Fibroblast of pulmonary artery (primary cell): ENCODE measurements at regions not wholly inside any gene's neighbourhood (a gene's known extent, or its start where the extent isn't known, plus 50 kb on each side); places are given as distances from the start of the nearest gene placed in this dataset.

Experiments used
- DNase-seq: peaks from one replicate; pipeline ENCODE4 v3.0.0-alpha.2; 2010; ENCODE audit warnings: low read depth
- H3K4me3 ChIP-seq: replicated peaks from 2 replicates; pipeline ENCODE4 v1.5.1; 2011; ENCODE audit warnings: low read depth, mild to moderate bottlenecking, control low read depth, low read length, moderate library complexity
- TF ChIP-seq, protein P1 (sequence below): IDR thresholded peaks from 2 replicates; pipeline ENCODE4 v1.5.1; 2011; ENCODE audit warnings: mild to moderate bottlenecking, control low read depth, low read length, inconsistent platforms; ENCODE audit errors: missing control alignments

DNA sequence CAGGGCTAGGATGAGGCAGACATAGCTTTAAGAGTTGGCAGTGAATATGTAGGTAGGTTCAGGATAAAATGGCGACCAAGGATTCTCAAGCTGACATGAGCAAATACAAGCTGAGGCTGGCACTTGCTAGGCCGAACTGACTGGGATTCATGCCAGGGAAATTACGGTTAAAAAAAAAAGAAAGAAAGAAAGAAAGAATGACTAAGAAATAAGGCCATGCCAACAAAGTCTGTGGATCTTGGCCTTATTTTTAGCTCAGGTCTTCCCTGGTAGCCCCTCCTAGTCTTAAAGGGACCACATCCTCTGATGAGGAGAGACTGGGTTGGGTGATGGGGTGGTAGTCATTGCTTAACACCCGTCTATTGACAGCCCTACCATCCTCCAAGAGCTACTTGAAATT is 64.4 kb upstream of the KLHL13 start:
- DNase-seq = peak; percentile 32
- TF ChIP-seq, protein P1, sequence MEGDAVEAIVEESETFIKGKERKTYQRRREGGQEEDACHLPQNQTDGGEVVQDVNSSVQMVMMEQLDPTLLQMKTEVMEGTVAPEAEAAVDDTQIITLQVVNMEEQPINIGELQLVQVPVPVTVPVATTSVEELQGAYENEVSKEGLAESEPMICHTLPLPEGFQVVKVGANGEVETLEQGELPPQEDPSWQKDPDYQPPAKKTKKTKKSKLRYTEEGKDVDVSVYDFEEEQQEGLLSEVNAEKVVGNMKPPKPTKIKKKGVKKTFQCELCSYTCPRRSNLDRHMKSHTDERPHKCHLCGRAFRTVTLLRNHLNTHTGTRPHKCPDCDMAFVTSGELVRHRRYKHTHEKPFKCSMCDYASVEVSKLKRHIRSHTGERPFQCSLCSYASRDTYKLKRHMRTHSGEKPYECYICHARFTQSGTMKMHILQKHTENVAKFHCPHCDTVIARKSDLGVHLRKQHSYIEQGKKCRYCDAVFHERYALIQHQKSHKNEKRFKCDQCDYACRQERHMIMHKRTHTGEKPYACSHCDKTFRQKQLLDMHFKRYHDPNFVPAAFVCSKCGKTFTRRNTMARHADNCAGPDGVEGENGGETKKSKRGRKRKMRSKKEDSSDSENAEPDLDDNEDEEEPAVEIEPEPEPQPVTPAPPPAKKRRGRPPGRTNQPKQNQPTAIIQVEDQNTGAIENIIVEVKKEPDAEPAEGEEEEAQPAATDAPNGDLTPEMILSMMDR = no peak

DNA sequence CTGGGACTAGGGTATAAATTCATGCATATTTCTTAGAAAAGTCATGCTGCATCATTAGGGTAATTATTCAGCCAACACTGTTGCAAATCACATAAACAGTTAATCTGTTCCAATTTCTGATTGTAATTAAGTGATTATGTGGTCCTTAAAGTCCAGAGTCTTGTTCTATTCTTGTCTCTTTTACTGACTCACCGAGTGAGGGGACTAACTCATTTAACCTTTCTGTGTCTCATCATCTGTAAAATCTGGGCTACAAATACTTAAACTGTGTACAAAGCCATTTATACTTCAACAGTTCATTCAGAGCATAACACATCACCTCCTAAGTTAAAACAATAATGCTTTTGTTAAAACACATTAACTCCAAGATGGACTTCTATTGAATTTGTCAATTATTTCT is 65.4 kb upstream of the KLHL13 start:
- TF ChIP-seq, protein P1 = no peak
- no peak for DNase-seq
- no peak overlapping the region for H3K4me3 ChIP-seq

More for the DNA sequence above, 64.4 kb upstream of the KLHL13 start:
- H3K4me3 ChIP-seq = no peak overlapping the region

DNA sequence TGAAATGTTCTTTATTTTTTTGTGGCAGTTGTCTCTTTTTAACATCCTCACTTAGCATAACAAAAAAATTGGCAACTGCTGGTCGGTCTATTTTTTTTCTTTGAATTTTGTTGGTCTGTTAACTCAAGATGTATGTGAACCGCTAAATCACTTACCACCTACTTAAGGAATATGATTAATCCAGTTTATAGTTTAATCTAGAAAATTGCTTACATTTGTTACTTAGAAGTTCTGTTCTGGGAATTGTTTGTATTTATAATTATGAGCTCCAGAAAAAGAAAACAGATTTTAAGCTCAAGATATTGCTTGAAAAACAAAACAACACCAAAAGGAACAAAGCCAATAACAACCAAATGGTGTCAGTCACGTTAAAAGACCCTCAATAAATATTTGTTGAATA is 66.1 kb upstream of the KLHL13 start:
- DNase-seq = no peak

DNA sequence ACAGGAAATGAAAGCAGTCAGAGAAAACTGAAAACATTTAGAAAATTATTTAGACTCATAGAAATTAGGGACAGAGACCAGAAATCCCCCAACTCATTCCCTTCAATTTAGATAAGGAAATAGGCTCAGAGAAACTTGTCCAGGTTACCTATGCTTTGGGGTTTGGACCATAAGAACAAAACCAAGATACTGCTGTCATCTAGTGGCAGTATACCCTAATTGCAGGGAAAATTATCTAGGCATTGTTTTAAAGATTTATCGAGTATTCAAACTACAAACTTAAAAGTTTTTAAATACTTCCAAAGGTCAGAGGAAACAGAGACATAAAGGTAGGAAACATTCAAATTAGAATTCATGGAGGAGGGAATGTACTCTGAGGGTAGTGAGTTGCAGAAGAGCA is 67.0 kb upstream of the KLHL13 start:
- TF ChIP-seq, protein P1 = peak; percentile 2
- no peak for DNase-seq
- H3K4me3 ChIP-seq = no peak overlapping the region

More for the DNA sequence above, 66.1 kb upstream of the KLHL13 start:
- H3K4me3 ChIP-seq = no peak overlapping the region
- TF ChIP-seq, protein P1 = no peak

DNA sequence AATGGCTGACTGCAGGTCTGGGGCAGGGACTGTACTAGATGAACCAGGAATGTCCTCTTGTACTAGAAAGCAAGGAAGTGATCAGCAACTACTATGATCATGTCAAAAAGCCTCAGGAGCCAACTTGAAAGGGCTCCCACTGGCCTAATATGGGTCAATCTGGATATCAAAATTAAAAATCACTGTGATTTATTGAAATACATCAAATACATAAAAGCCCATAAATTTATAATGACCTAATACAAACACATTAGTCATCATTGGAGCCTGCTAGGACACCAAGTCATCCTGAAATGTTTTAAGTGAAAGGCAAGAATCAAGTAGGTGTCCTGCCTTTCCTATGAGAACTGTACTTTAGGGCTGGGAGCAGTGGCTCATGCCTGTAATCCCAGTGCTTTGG is 70.5 kb upstream of the KLHL13 start:
- no peak for DNase-seq
- TF ChIP-seq, protein P1 = no peak
- no peak overlapping the region for H3K4me3 ChIP-seq

DNA sequence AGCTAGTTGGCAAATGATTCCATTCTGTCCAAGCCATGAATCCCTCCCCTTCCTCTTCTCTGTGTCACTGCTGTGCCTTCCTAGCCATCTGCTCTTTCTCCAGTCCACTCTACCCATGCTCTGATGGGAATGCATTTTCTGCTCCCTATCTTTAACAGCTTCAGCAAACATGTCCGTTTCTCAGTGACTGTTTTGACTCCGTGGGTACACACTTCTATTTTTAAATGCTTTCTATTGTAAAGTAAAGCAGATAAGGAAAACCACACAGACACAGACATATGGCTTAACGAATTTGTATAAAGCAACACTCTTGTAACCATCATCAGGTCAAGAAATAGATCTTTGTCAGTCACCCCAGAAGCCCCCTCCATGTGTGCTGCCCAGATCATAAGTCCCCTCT is 72.4 kb upstream of the KLHL13 start:
- TF ChIP-seq, protein P1 = no peak
- H3K4me3 ChIP-seq = no peak overlapping the region
- peak; percentile 14 for DNase-seq

DNA sequence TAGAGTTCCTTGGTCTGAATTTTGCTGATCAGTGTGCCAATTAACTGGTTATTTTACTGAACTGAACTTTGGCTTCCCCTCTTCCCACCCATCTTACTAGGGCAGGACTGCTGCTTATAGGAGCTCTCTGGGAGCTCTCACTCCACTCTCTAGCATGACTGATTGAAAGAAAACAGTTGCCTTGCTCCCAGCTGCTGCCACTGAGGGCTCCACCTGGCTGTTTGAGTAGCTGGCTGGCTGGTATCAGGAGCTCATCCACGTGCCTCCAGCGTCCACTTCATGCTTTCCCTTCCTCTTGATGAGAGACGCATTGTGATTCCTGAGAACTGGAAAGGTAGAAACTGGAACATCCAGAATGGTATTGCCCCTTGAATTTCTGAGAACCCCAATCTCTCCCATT is 73.0 kb upstream of the KLHL13 start:
- TF ChIP-seq, protein P1 = no peak
- no peak overlapping the region for H3K4me3 ChIP-seq
- no peak for DNase-seq
